ENCODE measurements at regions not wholly inside any gene's neighbourhood (a gene's known extent, or its start where the extent isn't known, plus 50 kb on each side); places are given as distances from the start of the nearest gene placed in this dataset.

- no peak overlapping the region for H4K91ac ChIP-seq (replicated peaks; ENCODE audit: insufficient read length, low read length)
- no peak overlapping the region for H2AFZ ChIP-seq (ENCODE audit: low read length)
- H3K4me1 ChIP-seq (replicated peaks in 1 of 4; ENCODE audit: control insufficient read depth in 3 of 4, insufficient read depth in 4 of 4, low read length in 3 of 4), result peaks cover 0 to 2% (median 1%) of the 10 kb centered on the region in 4 experiments; a peak in 1 of 7 replicates
- no peak overlapping the region for H2BK15ac ChIP-seq (ENCODE audit: low read length)
- no peaks in the 10 kb centered on the region for H4K20me1 ChIP-seq (replicated peaks in 1 of 2; ENCODE audit: control insufficient read depth in 1 of 2, insufficient read depth in 2 of 2, low read length in 2 of 2)
- no peak overlapping the region for H3K27ac ChIP-seq (ENCODE audit: low read depth, low read length)
- no peak overlapping the region for H3K14ac ChIP-seq (ENCODE audit: insufficient read length)
- H2BK120ac ChIP-seq (replicated peaks; ENCODE audit: low read depth, low read length), result no peak overlapping the region
- H2BK20ac ChIP-seq (ENCODE audit: low read length), result no peak overlapping the region
- no peak overlapping the region for H4K5ac ChIP-seq (ENCODE audit: insufficient read length, low read depth, low read length)
- no peaks in the 10 kb centered on the region for H3K79me1 ChIP-seq (ENCODE audit: low read depth, low read length)
- TF ChIP-seq POU5F1 (IDR thresholded peaks at IDR 0.05; ENCODE audit: low read depth, low read length), result no peak
- no peak for TF ChIP-seq RXRA (IDR thresholded peaks at IDR 0.05; ENCODE audit: insufficient read depth, low read depth, low read length)
- no peak for TF ChIP-seq E2F6 (IDR thresholded peaks at IDR 0.05)
- TF ChIP-seq SUZ12 (IDR thresholded peaks at IDR 0.05; ENCODE audit: low read length), result no peak
- TF ChIP-seq CHD1 (IDR thresholded peaks at IDR 0.05; ENCODE audit: low read depth, low read length), result no peak
- no peak for TF ChIP-seq KDM1A (IDR thresholded peaks at IDR 0.05; ENCODE audit: borderline replicate concordance, low read length)
- TF ChIP-seq SP4 (IDR thresholded peaks at IDR 0.05; ENCODE audit: low read length), result no peak
- no peak for TF ChIP-seq POLR2A (IDR thresholded peaks at IDR 0.05; ENCODE audit: control extremely low read depth in 1 of 2, low read depth in 2 of 2, low read length in 2 of 2)
- TF ChIP-seq NANOG (IDR thresholded peaks at IDR 0.05; ENCODE audit: insufficient read depth, low read depth, low read length, poor library complexity, severe bottlenecking), result no peak
- no peak for TF ChIP-seq RNF2 (IDR thresholded peaks at IDR 0.05; ENCODE audit: borderline replicate concordance, low read depth, low read length, missing control alignments, poor library complexity, severe bottlenecking)
- TF ChIP-seq PHF8 (conservative IDR thresholded peaks at IDR 0.05; ENCODE audit: low read depth, low read length), result no peak
- H3K9me3 ChIP-seq (ENCODE audit: insufficient read depth in 2 of 2, low read depth in 1 of 2, low read length in 1 of 2), result peaks cover 0 to 9% of the 10 kb centered on the region in 2 experiments; a peak in 1 of 4 replicates
- H3K9ac ChIP-seq (replicated peaks in 1 of 4; ENCODE audit: extremely low read depth in 1 of 4, low read depth in 3 of 4, low read length in 3 of 4), result no peak overlapping the region
- no peak overlapping the region for H3K4me3 ChIP-seq (ENCODE audit: extremely low read depth in 1 of 4, insufficient read depth in 2 of 4, low read depth in 3 of 4, low read length in 4 of 4)
- H3K4me2 ChIP-seq (ENCODE audit: insufficient read depth in 1 of 2, low read depth in 2 of 2, low read length in 2 of 2), result no peak overlapping the region
- ChIA-PET POLR2A (ENCODE audit: partially characterized antibody) (no interaction called here), CTCF (ENCODE audit: partially characterized antibody) (no interaction called here)
- no peak overlapping the region for H2BK12ac ChIP-seq (ENCODE audit: low read depth, low read length)
- H2BK5ac ChIP-seq (ENCODE audit: low read depth, low read length), result no peak overlapping the region
- H3K27me3 ChIP-seq (replicated peaks in 1 of 4; ENCODE audit: control insufficient read depth in 3 of 4, extremely low read depth in 1 of 4, insufficient read depth in 3 of 4, low read length in 3 of 4), result no peaks in the 10 kb centered on the region
- peaks cover 5% of the 10 kb centered on the region; the same call in 1 of the 2 replicates for H3K23me2 ChIP-seq (ENCODE audit: low read depth, low read length)
- H3K79me2 ChIP-seq (ENCODE audit: control insufficient read depth in 1 of 2, insufficient read depth in 2 of 2, low read length in 2 of 2), result no peaks in the 10 kb centered on the region
- no peak overlapping the region for H3K4ac ChIP-seq (replicated peaks; ENCODE audit: insufficient read length, low read depth, low read length)
- FAIRE-seq, result no peak
- no peak overlapping the region for H2AK5ac ChIP-seq (ENCODE audit: low read depth, low read length)
- no peak overlapping the region for H3K56ac ChIP-seq (replicated peaks; ENCODE audit: insufficient read length, low read depth, low read length)
- no peak overlapping the region for H4K8ac ChIP-seq (ENCODE audit: extremely low read depth, insufficient read depth, low read length)
- WGBS, 2 experiments (ENCODE audit: extremely low coverage in 1 of 2, insufficient coverage in 1 of 2, insufficient read length in 1 of 2, insufficient replicate concordance in 2 of 2, low coverage in 1 of 2, low lambda C conversion rate in 2 of 2, missing lambda C conversion rate in 1 of 2), result 84% methylated on average over 2 of the region's 2 CpGs; no CpG with 5 or more reads in 1 of the 2 experiments
- H3K23ac ChIP-seq (ENCODE audit: insufficient read length), result no peak overlapping the region
- DNase-seq (ENCODE audit: low read depth in 1 of 2, low spot score in 2 of 2), result no peak
- no peaks in the 10 kb centered on the region; a peak in 1 of 8 replicates for H3K36me3 ChIP-seq (ENCODE audit: control insufficient read depth in 2 of 4, insufficient read depth in 4 of 4, low read length in 3 of 4)
- no peak overlapping the region; the same call in 1 of the 2 replicates for H3K18ac ChIP-seq (ENCODE audit: extremely low read depth, low read length)
These were observed 82.7 kb upstream of the SELENOK start for GRCh38 chr3:53974324-53974723.

All from H1 (cell line).